SK-N-SH treated with all-trans-retinoic acid at 6 μM for 48 hours (cell line): ENCODE measurements at regions not wholly inside any gene's neighbourhood (a gene's known extent, or its start where the extent isn't known, plus 50 kb on each side); places are given as distances from the start of the nearest gene placed in this dataset.

Experiments used
- ATAC-seq: fragments of 200-7000 bp; cut with Tn5 transposase; 3 replicates; pipeline ENCODE4 v1.9.1; 2020; ENCODE audit warnings: mild to moderate bottlenecking, moderate library complexity
- ARNTL ChIP-seq: fragments of 450-650 bp; formaldehyde crosslinking; IDR thresholded peaks from 2 replicates; pipeline ENCODE4 v1.5.0; 2020; ENCODE audit warnings: low read depth, mild to moderate bottlenecking, moderate library complexity, borderline replicate concordance
- BACH2 ChIP-seq: fragments of 250-450 bp; sonication (Bioruptor Pico); IDR thresholded peaks from 2 replicates; pipeline ENCODE4 v1.9.0; 2021; ENCODE audit warnings: mild to moderate bottlenecking, borderline replicate concordance
- CREB5 ChIP-seq: fragments of 250-450 bp; sonication (Bioruptor Pico); IDR thresholded peaks from 2 replicates; pipeline ENCODE4 v1.5.1; 2020; ENCODE audit warnings: low read depth, mild to moderate bottlenecking, moderate library complexity
- CSDC2 ChIP-seq: fragments of 250-450 bp; sonication (Bioruptor Pico); IDR thresholded peaks from 2 replicates; pipeline ENCODE4 v1.5.0; 2020; ENCODE audit warnings: mild to moderate bottlenecking, moderate library complexity
- ESRRG ChIP-seq: fragments of 250-450 bp; sonication (Bioruptor Pico); IDR thresholded peaks from 2 replicates; pipeline ENCODE4 v1.6.1; 2021; ENCODE audit warnings: mild to moderate bottlenecking
- GLIS3 ChIP-seq: fragments of 250-450 bp; sonication (Bioruptor Pico); IDR thresholded peaks from 2 replicates; pipeline ENCODE4 v1.5.0; 2020; ENCODE audit warnings: mild to moderate bottlenecking, moderate library complexity
- ISL1 ChIP-seq: fragments of 250-450 bp; sonication (Bioruptor Pico); IDR thresholded peaks from 2 replicates; pipeline ENCODE4 v2.1.2; 2022; ENCODE audit warnings: mild to moderate bottlenecking, moderate library complexity
- POU6F1 ChIP-seq: fragments of 250-450 bp; sonication (Bioruptor Pico); IDR thresholded peaks from 2 replicates; pipeline ENCODE4 v1.8.0; 2021; ENCODE audit warnings: low read depth, mild to moderate bottlenecking, moderate library complexity, borderline replicate concordance
- TCF4 ChIP-seq: fragments of 250-450 bp; sonication (Bioruptor Pico); IDR thresholded peaks from 2 replicates; pipeline ENCODE4 v1.8.0; 2021; ENCODE audit warnings: mild to moderate bottlenecking, moderate library complexity, borderline replicate concordance
- TOX ChIP-seq: fragments of 250-450 bp; sonication (Bioruptor Pico); IDR thresholded peaks from 2 replicates; pipeline ENCODE4 v1.8.0; 2021; ENCODE audit warnings: mild to moderate bottlenecking, moderate library complexity, borderline replicate concordance
- TSHZ2 ChIP-seq: fragments of 250-450 bp; sonication (Bioruptor Pico); IDR thresholded peaks from 2 replicates; pipeline ENCODE4 v1.5.0; 2020; ENCODE audit warnings: mild to moderate bottlenecking, moderate library complexity
- ZFP3 ChIP-seq: fragments of 250-450 bp; sonication (Bioruptor Pico); IDR thresholded peaks from 2 replicates; pipeline ENCODE4 v1.5.0; 2020; ENCODE audit warnings: mild to moderate bottlenecking, moderate library complexity
- ZFP30 ChIP-seq: fragments of 450-650 bp; formaldehyde crosslinking; IDR thresholded peaks from 2 replicates; pipeline ENCODE4 v1.5.0; 2022; ENCODE audit warnings: mild to moderate bottlenecking, moderate library complexity
- ZNF565 ChIP-seq: fragments of 450-650 bp; formaldehyde crosslinking; conservative IDR thresholded peaks from 2 replicates; pipeline ENCODE4 v1.5.0; 2020; ENCODE audit warnings: low read depth, mild to moderate bottlenecking, moderate library complexity
- ZNF70 ChIP-seq: fragments of 450-650 bp; formaldehyde crosslinking; IDR thresholded peaks from 2 replicates; pipeline ENCODE4 v1.5.0; 2020; ENCODE audit warnings: mild to moderate bottlenecking, moderate library complexity
- ZNF8 ChIP-seq: fragments of 450-650 bp; formaldehyde crosslinking; IDR thresholded peaks from 2 replicates; pipeline ENCODE4 v1.5.0; 2020; ENCODE audit warnings: mild to moderate bottlenecking, moderate library complexity
- TF ChIP-seq, protein P1 (sequence below): fragments of 250-450 bp; sonication (Bioruptor Pico); IDR thresholded peaks from 2 replicates; pipeline ENCODE4 v1.8.0; 2020; ENCODE audit warnings: mild to moderate bottlenecking, moderate library complexity, borderline replicate concordance
- TF ChIP-seq, protein P2 (sequence below): fragments of 250-450 bp; sonication (Bioruptor Pico); IDR thresholded peaks from 2 replicates; pipeline ENCODE4 v1.5.1; 2021; ENCODE audit warnings: mild to moderate bottlenecking, moderate library complexity

- TF ChIP-seq TSHZ2 (CRISPR knock-in tag) (no peak), TCF4 (CRISPR knock-in tag) (peak; percentile 67)
- TF ChIP-seq, all 23 proteins: peak for 1
- ATAC-seq: peak; percentile 92
These were observed 177.4 kb upstream of the XYLT1 start for GRCh38 chr16:17647879-17648872.

DNA sequence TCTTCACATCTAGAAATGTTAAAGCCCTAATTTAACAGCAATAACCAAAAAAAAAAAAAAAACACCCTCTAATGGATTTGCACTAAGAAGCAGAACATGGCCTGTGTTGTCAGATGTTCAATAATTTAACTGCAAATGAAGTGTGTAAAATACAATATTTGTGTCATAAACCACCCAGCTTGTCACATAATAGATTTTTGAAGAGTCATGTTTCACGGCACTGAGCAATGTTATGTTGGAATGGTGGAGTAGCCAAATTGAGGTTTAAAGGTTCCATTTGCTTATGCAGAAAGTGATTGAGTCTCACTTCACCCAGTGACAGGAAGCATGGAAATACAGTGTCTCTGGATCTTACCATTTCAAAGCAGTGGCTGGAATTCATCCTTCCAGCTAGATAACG is 173.2 kb upstream of the XYLT1 start:
- ATAC-seq: no peak
- TF ChIP-seq ZFP3 (CRISPR knock-in tag): no peak
- TF ChIP-seq ESRRG: no peak
- TF ChIP-seq, protein P1, sequence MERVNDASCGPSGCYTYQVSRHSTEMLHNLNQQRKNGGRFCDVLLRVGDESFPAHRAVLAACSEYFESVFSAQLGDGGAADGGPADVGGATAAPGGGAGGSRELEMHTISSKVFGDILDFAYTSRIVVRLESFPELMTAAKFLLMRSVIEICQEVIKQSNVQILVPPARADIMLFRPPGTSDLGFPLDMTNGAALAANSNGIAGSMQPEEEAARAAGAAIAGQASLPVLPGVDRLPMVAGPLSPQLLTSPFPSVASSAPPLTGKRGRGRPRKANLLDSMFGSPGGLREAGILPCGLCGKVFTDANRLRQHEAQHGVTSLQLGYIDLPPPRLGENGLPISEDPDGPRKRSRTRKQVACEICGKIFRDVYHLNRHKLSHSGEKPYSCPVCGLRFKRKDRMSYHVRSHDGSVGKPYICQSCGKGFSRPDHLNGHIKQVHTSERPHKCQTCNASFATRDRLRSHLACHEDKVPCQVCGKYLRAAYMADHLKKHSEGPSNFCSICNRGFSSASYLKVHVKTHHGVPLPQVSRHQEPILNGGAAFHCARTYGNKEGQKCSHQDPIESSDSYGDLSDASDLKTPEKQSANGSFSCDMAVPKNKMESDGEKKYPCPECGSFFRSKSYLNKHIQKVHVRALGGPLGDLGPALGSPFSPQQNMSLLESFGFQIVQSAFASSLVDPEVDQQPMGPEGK: no peak
- TF ChIP-seq TSHZ2 (CRISPR knock-in tag): no peak
- TF ChIP-seq ZNF70: no peak
- TF ChIP-seq GLIS3 (CRISPR knock-in tag): no peak
- TF ChIP-seq CREB5 (CRISPR knock-in tag): no peak
- TF ChIP-seq ARNTL: no peak

DNA sequence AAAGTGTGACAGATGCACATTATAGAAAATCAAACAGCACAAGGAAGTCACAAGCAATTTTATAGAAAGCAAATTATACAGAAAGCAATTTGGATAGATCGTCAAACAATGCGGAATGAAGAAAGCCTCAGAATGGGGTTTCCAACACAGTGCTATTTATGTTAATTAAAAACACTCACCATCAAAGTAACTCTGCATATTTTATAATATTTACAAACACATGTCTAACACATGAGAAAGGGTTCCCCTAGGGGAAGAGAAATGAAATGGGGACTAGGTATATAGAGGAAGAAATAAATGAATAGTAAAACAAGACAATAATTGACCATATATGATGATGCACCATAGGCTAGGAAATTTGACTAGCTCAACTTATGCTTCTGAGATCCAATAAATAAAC is 171.2 kb upstream of the XYLT1 start:
- no peak for TF ChIP-seq ARNTL
- no peak for TF ChIP-seq BACH2
- TF ChIP-seq ISL1 (CRISPR knock-in tag): no peak
- no peak for TF ChIP-seq TSHZ2 (CRISPR knock-in tag)
- no peak for TF ChIP-seq TCF4 (CRISPR knock-in tag)
- no peak for TF ChIP-seq ESRRG
- TF ChIP-seq, protein P2, sequence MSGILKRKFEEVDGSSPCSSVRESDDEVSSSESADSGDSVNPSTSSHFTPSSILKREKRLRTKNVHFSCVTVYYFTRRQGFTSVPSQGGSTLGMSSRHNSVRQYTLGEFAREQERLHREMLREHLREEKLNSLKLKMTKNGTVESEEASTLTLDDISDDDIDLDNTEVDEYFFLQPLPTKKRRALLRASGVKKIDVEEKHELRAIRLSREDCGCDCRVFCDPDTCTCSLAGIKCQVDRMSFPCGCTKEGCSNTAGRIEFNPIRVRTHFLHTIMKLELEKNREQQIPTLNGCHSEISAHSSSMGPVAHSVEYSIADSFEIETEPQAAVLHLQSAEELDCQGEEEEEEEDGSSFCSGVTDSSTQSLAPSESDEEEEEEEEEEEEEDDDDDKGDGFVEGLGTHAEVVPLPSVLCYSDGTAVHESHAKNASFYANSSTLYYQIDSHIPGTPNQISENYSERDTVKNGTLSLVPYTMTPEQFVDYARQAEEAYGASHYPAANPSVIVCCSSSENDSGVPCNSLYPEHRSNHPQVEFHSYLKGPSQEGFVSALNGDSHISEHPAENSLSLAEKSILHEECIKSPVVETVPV: no peak
- no peak for TF ChIP-seq ZNF565 (CRISPR knock-in tag)
- no peak for TF ChIP-seq ZNF8 (CRISPR knock-in tag)
- TF ChIP-seq CREB5 (CRISPR knock-in tag): no peak
- no peak for TF ChIP-seq ZFP30 (CRISPR knock-in tag)
- no peak for TF ChIP-seq CSDC2 (CRISPR knock-in tag)
- no peak for TF ChIP-seq POU6F1 (CRISPR knock-in tag)
- TF ChIP-seq TOX (CRISPR knock-in tag): no peak
- no peak for ATAC-seq
